ENCODE measurements at regions not wholly inside any gene's neighbourhood (a gene's known extent, or its start where the extent isn't known, plus 50 kb on each side); places are given as distances from the start of the nearest gene placed in this dataset.

DNA sequence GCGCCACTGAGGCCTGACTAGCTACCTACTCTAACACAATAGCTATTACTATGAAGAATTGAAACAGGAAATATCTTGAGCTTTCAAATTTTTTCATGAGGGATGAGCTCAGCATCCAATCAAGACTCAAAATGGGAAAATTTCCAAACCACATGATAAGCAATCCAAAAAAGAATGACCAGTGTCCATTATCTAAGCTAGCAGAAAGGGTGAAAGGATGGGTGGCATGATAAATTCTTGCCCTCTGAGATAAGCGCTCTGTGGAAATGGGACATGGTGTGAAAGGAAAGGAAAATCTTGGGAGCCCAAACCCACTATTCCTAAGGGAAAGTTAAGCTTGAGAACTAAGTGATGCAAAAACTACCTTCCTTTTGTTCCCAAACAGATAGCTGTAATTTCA, 170.2 kb upstream of the NREP start:
- TF ChIP-seq GATA2 (IDR thresholded peaks at IDR 0.05; ENCODE audit: insufficient read depth, insufficient read length, low read depth, low read length) (no peak), POLR2A (IDR thresholded peaks at IDR 0.05; ENCODE audit: low read depth, low read length) (no peak), FOS (IDR thresholded peaks at IDR 0.05; ENCODE audit: borderline replicate concordance, insufficient read depth, low read length) (no peak), MAX (IDR thresholded peaks at IDR 0.05; ENCODE audit: insufficient read depth, insufficient read length) (no peak), JUN (IDR thresholded peaks at IDR 0.05; ENCODE audit: borderline replicate concordance, insufficient read depth, insufficient read length, low read depth) (no peak), EZH2 (IDR thresholded peaks at IDR 0.05; ENCODE audit: borderline replicate concordance, low read depth, low read length, severe bottlenecking) (no peak), CTCF (IDR thresholded peaks at IDR 0.05; ENCODE audit: extremely low read depth in 1 of 2, insufficient read depth in 1 of 2, low read depth in 1 of 2, low read length in 2 of 2) (no peak), POLR2AphosphoS5 (IDR thresholded peaks at IDR 0.05; ENCODE audit: insufficient read depth, low read depth, low read length) (no peak), MYC (IDR thresholded peaks at IDR 0.05; ENCODE audit: low read depth, low read length) (no peak)
- ChIA-PET CTCF (interaction anchor here (1.1 kb wide), 1 partner anchor 131 kb away, joined by 3 read pairs; no protein-coding TSS in a partner anchor), POLR2A (no interaction called here)
- H3K4me2 ChIP-seq (ENCODE audit: insufficient read depth, low read length), result no peak overlapping the region
- no peak overlapping the region for H3K27ac ChIP-seq (ENCODE audit: insufficient read depth, low read depth, low read length)
- H4K20me1 ChIP-seq (replicated peaks; ENCODE audit: control insufficient read depth, extremely low read depth, insufficient read depth, low read length), result no peaks in the 10 kb centered on the region
- H3K4me1 ChIP-seq (ENCODE audit: control insufficient read depth, extremely low read depth, insufficient read depth, low read length), result no peaks in the 10 kb centered on the region
- H3K27me3 ChIP-seq (ENCODE audit: control insufficient read depth in 2 of 2, insufficient read depth in 2 of 2, low read length in 2 of 2), result no peaks in the 10 kb centered on the region
- no peaks in the 10 kb centered on the region for H3K9me1 ChIP-seq (replicated peaks; ENCODE audit: control insufficient read depth, extremely low read depth, insufficient read depth, low read length)
- BruUV-seq (replicated peaks), result no TSS peak
- H3K36me3 ChIP-seq (ENCODE audit: control insufficient read depth in 2 of 2, extremely low read depth in 1 of 2, insufficient read depth in 2 of 2, low read length in 2 of 2), result no peaks in the 10 kb centered on the region
- H3K9ac ChIP-seq (replicated peaks; ENCODE audit: extremely low read depth, insufficient read depth, low read length), result no peak overlapping the region
- no peaks in the 10 kb centered on the region for H3K79me2 ChIP-seq (ENCODE audit: control insufficient read depth, insufficient read depth, low read length)
- DNase-seq (ENCODE audit: low read depth, low spot score) (no peak), FAIRE-seq (no peak)
- intact Hi-C loops (cut with micrococcal nuclease), result no loop called here
- H3K9me3 ChIP-seq (replicated peaks; ENCODE audit: control insufficient read depth, insufficient read depth, low read length), result no peaks in the 10 kb centered on the region
- no peak overlapping the region for H2AFZ ChIP-seq (ENCODE audit: low read depth, low read length)
- dilution Hi-C loops (cut with MboI; ENCODE audit: extremely low pct_ligation_motif_present, low sequenced_read_pairs), result no loop called here
- no peak overlapping the region for H3K4me3 ChIP-seq (replicated peaks in 1 of 3; ENCODE audit: insufficient read depth in 1 of 3, low read depth in 1 of 3, low read length in 3 of 3)
